Cardiac muscle cell (in vitro differentiated cells and primary cell): ENCODE measurements at regions not wholly inside any gene's neighbourhood (a gene's known extent, or its start where the extent isn't known, plus 50 kb on each side); places are given as distances from the start of the nearest gene placed in this dataset.

Experiments used
- DNase-seq, 2 donors: peaks; one replicate each; pipeline versions ENCODE4 v3.0.0 to v3.0.0-alpha.2; 2010 to 2017; ENCODE audit warnings: low read depth in 1 of 2, low spot score in 1 of 2
- H3K27ac ChIP-seq: fragments of 200-600 bp; sonication (generic); 2 replicates; pipeline ENCODE4 v1.5.1; 2016
- H3K27me3 ChIP-seq: fragments of 200-600 bp; sonication (generic); 2 replicates; pipeline ENCODE4 v1.6.0; 2016; ENCODE audit warnings: control low read depth
- H3K36me3 ChIP-seq: fragments of 200-600 bp; sonication (generic); 2 replicates; pipeline ENCODE4 v1.5.1; 2016; ENCODE audit warnings: control low read depth
- H3K4me1 ChIP-seq: fragments of 200-600 bp; sonication (generic); 2 replicates; pipeline ENCODE4 v1.8.1; 2017; ENCODE audit warnings: low read depth, mild to moderate bottlenecking, mixed run types
- H3K4me3 ChIP-seq: fragments of 200-600 bp; sonication (generic); 2 replicates; pipeline ENCODE4 v1.5.1; 2016; ENCODE audit warnings: mild to moderate bottlenecking
- H3K9me3 ChIP-seq: fragments of 200-600 bp; sonication (generic); 2 replicates; pipeline ENCODE4 v1.5.1; 2017; ENCODE audit warnings: low read depth, mild to moderate bottlenecking, control low read depth
- CTCF ChIP-seq: IDR thresholded peaks from 2 replicates; pipeline ENCODE4 v1.5.1; 2012; ENCODE audit warnings: low read depth, mild to moderate bottlenecking, low read length

GRCh38 chr12:82124711-82125380 lies 233.3 kb downstream of the CCDC59 start:
- no peak overlapping the region for H3K27ac ChIP-seq
- H3K9me3 ChIP-seq: no peaks in the 10 kb centered on the region
- no peak overlapping the region for H3K4me3 ChIP-seq
- no peak for TF ChIP-seq CTCF
- no peaks in the 10 kb centered on the region for H3K36me3 ChIP-seq
- no peaks in the 10 kb centered on the region for H3K4me1 ChIP-seq
- no peaks in the 10 kb centered on the region for H3K27me3 ChIP-seq
- DNase-seq: no peak

- Histone ChIP-seq H3K4me3 (no peak overlapping the region), H3K4me1 (no peaks in the 10 kb centered on the region), H3K9me3 (no peaks in the 10 kb centered on the region), H3K27ac (no peak overlapping the region), H3K27me3 (no peaks in the 10 kb centered on the region), H3K36me3 (no peaks in the 10 kb centered on the region)
- TF ChIP-seq CTCF: no peak
- DNase-seq: no peak
These were observed 236.6 kb downstream of the CCDC59 start for GRCh38 chr12:82121545-82121944.

DNA sequence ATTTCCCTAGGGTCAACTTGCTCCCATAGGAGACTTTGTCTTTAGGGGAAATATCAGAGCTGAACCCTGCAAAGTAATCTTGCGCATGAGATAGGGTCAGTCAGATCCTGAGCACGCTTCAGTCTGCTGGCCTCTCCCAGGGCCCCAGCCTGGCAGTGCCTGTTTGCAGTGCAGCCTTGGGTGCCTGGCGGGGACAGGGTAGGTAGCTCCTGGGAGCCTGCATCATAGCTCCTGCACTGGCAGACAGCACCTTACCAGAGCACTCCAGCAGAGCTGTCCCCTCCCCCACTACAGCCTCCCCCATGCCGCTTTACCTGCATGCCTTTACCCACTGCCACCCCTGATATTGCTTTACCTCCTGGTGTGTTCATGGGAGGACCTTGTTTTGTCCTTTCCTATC lies 237.3 kb downstream of the CCDC59 start:
- H3K4me3 ChIP-seq: no peak overlapping the region
- no peak for TF ChIP-seq CTCF
- DNase-seq: no peak
- no peaks in the 10 kb centered on the region for H3K27me3 ChIP-seq
- no peaks in the 10 kb centered on the region for H3K36me3 ChIP-seq
- H3K27ac ChIP-seq: no peak overlapping the region
- no peaks in the 10 kb centered on the region for H3K4me1 ChIP-seq
- H3K9me3 ChIP-seq: no peaks in the 10 kb centered on the region

DNA sequence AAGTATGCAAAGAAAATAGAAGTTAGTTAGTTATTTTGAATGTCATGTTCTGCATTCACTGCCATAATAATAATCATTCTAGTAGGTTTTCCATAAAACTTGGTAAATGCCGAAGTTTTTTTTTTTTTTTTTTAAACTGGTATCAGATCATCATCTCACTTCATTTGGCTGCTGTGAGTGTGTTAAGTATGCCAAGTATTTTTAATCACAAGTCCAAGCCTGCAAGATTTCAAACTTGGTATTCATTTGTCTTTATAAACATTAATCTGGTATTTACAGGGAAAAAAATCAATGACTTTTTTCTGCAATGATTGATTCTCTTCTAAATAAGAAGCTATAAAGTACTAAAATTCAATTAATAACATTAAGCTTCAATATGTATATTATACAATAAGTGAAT lies 248.9 kb downstream of the CCDC59 start:
- no peaks in the 10 kb centered on the region for H3K27me3 ChIP-seq
- no peak overlapping the region for H3K27ac ChIP-seq
- no peaks in the 10 kb centered on the region for H3K4me1 ChIP-seq
- no peaks in the 10 kb centered on the region for H3K36me3 ChIP-seq
- no peaks in the 10 kb centered on the region for H3K9me3 ChIP-seq
- no peak overlapping the region for H3K4me3 ChIP-seq
- TF ChIP-seq CTCF: no peak
- no peak for DNase-seq

- no peak overlapping the region for H3K4me3 ChIP-seq
- no peak for DNase-seq
These were observed 249.6 kb downstream of the CCDC59 start for GRCh38 chr12:82108615-82109014.

More at GRCh38 chr12:82108615-82109014, 249.6 kb downstream of the CCDC59 start:
- Histone ChIP-seq H3K9me3 (no peaks in the 10 kb centered on the region), H3K36me3 (no peaks in the 10 kb centered on the region), H3K4me1 (no peaks in the 10 kb centered on the region), H3K27me3 (no peaks in the 10 kb centered on the region), H3K27ac (no peak overlapping the region)
- no peak for TF ChIP-seq CTCF
